ENCODE measurements at regions not wholly inside any gene's neighbourhood (a gene's known extent, or its start where the extent isn't known, plus 50 kb on each side); places are given as distances from the start of the nearest gene placed in this dataset.

GRCh38 chr3:34216711-34217335, 418.4 kb downstream of the PDCD6IP start:
- TF ChIP-seq CTCF (IDR thresholded peaks at IDR 0.05): no peak
- WGBS, 3 donors: 74 to 76% (median 74%) methylated on average over 9 of the region's 9 CpGs
- ATAC-seq: no peak

GRCh38 chr3:34218706-34219385, 420.4 kb downstream of the PDCD6IP start:
- no peak for DNase-seq
- ATAC-seq: no peak
- intact Hi-C loops (cut with DNase I): no loop called here
- Histone ChIP-seq H3K4me3 (no peak overlapping the region), H3K27me3 (ENCODE audit: insufficient read depth in 3 of 3, low read length in 2 of 3) (no peaks in the 10 kb centered on the region), H3K36me3 (ENCODE audit: insufficient read depth in 1 of 2, low read depth in 1 of 2) (no peaks in the 10 kb centered on the region), H3K4me1 (no peaks in the 10 kb centered on the region), H3K9me3 (no peaks in the 10 kb centered on the region), H3K27ac (no peak overlapping the region)
- WGBS, 3 donors: 79 to 95% (median 93%) methylated on average over 5 of the region's 5 CpGs
- TF ChIP-seq CTCF (IDR thresholded peaks at IDR 0.05): no peak

More at GRCh38 chr3:34216711-34217335, 418.4 kb downstream of the PDCD6IP start:
- H3K27ac ChIP-seq: no peak overlapping the region
- H3K4me3 ChIP-seq: no peak overlapping the region
- H3K4me1 ChIP-seq: no peaks in the 10 kb centered on the region
- no peak for DNase-seq
- no peaks in the 10 kb centered on the region for H3K36me3 ChIP-seq (ENCODE audit: insufficient read depth in 1 of 2, low read depth in 1 of 2)
- H3K9me3 ChIP-seq: no peaks in the 10 kb centered on the region
- no peaks in the 10 kb centered on the region for H3K27me3 ChIP-seq (ENCODE audit: insufficient read depth in 3 of 3, low read length in 2 of 3)
- intact Hi-C loops (cut with DNase I): no loop called here

DNA sequence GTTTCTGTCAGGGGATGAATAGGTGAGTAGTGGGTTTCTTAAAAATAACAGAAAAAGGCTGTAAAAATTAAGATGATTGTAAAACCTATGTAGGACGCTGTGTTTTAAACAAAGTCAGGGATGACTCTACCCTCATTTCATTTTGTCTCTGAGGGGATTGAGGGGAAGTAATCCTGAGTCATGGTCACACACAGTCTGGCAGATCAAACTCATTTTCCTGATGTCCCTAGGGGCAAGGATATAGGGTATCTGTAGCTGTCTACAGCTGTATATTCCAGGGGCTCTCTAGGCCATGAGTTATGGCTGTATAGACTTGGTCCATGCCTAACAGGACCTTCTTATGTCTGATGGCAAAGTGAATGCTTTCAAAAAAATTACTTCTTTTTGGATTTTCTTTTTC, 421.1 kb downstream of the PDCD6IP start:
- no peak overlapping the region for H3K4me3 ChIP-seq
- no peak overlapping the region for H3K27ac ChIP-seq
- DNase-seq (no peak), ATAC-seq (no peak)
- no peak for TF ChIP-seq CTCF (IDR thresholded peaks at IDR 0.05)
- H3K36me3 ChIP-seq (ENCODE audit: insufficient read depth in 1 of 2, low read depth in 1 of 2): no peaks in the 10 kb centered on the region
- 86 to 93% (median 90%) methylated on average over 1 of the region's 1 CpG for WGBS, 3 donors
- H3K9me3 ChIP-seq: no peaks in the 10 kb centered on the region
- intact Hi-C loops (cut with DNase I): no loop called here
- no peaks in the 10 kb centered on the region for H3K27me3 ChIP-seq (ENCODE audit: insufficient read depth in 3 of 3, low read length in 2 of 3)
- H3K4me1 ChIP-seq: no peaks in the 10 kb centered on the region

- intact Hi-C loops (cut with DNase I): no loop called here
These were observed 427.5 kb downstream of the PDCD6IP start for GRCh38 chr3:34225821-34226366.

More at GRCh38 chr3:34225821-34226366, 427.5 kb downstream of the PDCD6IP start:
- Histone ChIP-seq H3K9me3 (no peaks in the 10 kb centered on the region), H3K36me3 (ENCODE audit: insufficient read depth in 1 of 2, low read depth in 1 of 2) (no peaks in the 10 kb centered on the region), H3K27me3 (ENCODE audit: insufficient read depth in 3 of 3, low read length in 2 of 3) (no peaks in the 10 kb centered on the region), H3K4me1 (no peaks in the 10 kb centered on the region), H3K4me3 (no peak overlapping the region), H3K27ac (no peak overlapping the region)
- ATAC-seq (no peak), DNase-seq (no peak)
- no peak for TF ChIP-seq CTCF (IDR thresholded peaks at IDR 0.05)
- WGBS, 3 donors: 66 to 75% (median 70%) methylated on average over 3 of the region's 3 CpGs
